Myocyte (in vitro differentiated cells): ENCODE measurements at regions not wholly inside any gene's neighbourhood (a gene's known extent, or its start where the extent isn't known, plus 50 kb on each side); places are given as distances from the start of the nearest gene placed in this dataset.
"Not testable (repeated sequence)": the region's sequence is repeated elsewhere in the genome, so short reads cannot be mapped to it uniquely, and the experiment has no call there.

Experiments used
- DNase-seq: peaks from one replicate; pipeline ENCODE4 v3.0.0-alpha.2; 2012; ENCODE audit warnings: low read depth

GRCh38 chr22:48310740-48311139 lies 1516.9 kb downstream of the BRD1 start:
- no peak for DNase-seq

GRCh38 chr22:48310289-48310688 lies 1517.4 kb downstream of the BRD1 start:
- DNase-seq = no peak

GRCh38 chr22:48309836-48310235 lies 1517.8 kb downstream of the BRD1 start:
- DNase-seq = no peak

GRCh38 chr22:48309115-48309705 lies 1518.5 kb downstream of the BRD1 start:
- DNase-seq = no peak

GRCh38 chr22:48307931-48308330 lies 1519.7 kb downstream of the BRD1 start:
- DNase-seq = no peak

- DNase-seq = no peak
Observed at GRCh38 chr22:48306785-48307510, 1520.7 kb downstream of the BRD1 start.

GRCh38 chr22:48306284-48306683 lies 1521.4 kb downstream of the BRD1 start:
- no peak for DNase-seq

GRCh38 chr22:48305726-48306235 lies 1521.9 kb downstream of the BRD1 start:
- DNase-seq = no peak

- DNase-seq = no peak
Observed at GRCh38 chr22:48303369-48303725, 1524.3 kb downstream of the BRD1 start.

GRCh38 chr22:48302657-48303368 lies 1524.9 kb downstream of the BRD1 start:
- no peak for DNase-seq

GRCh38 chr22:48301908-48302307 lies 1525.8 kb downstream of the BRD1 start:
- DNase-seq = no peak

- DNase-seq = no peak
Observed at GRCh38 chr22:48301421-48301820, 1526.3 kb downstream of the BRD1 start.

GRCh38 chr22:48300877-48301276 lies 1526.8 kb downstream of the BRD1 start:
- no peak for DNase-seq

- no peak for DNase-seq
Observed at GRCh38 chr22:48299801-48300200, 1527.9 kb downstream of the BRD1 start.

- no peak for DNase-seq
Observed at GRCh38 chr22:48299124-48299523, 1528.5 kb downstream of the BRD1 start.

GRCh38 chr22:48297296-48297695 lies 1530.4 kb downstream of the BRD1 start:
- DNase-seq = no peak

GRCh38 chr22:48289954-48290353 lies 1527.5 kb downstream of the TBC1D22A start:
- DNase-seq = not testable (repeated sequence)

- no peak for DNase-seq
Observed at GRCh38 chr22:48288376-48288940, 1526.0 kb downstream of the TBC1D22A start.

GRCh38 chr22:48287031-48287430 lies 1524.6 kb downstream of the TBC1D22A start:
- DNase-seq = no peak

GRCh38 chr22:48284671-48285070 lies 1522.2 kb downstream of the TBC1D22A start:
- DNase-seq = no peak

GRCh38 chr22:48282804-48283203 lies 1520.4 kb downstream of the TBC1D22A start:
- DNase-seq = no peak

GRCh38 chr22:48279461-48279756 lies 1517.0 kb downstream of the TBC1D22A start:
- no peak for DNase-seq
